NCI-H146 treated with DMSO at 0.1 percent for 48 hours (cell line): ENCODE measurements at regions not wholly inside any gene's neighbourhood (a gene's known extent, or its start where the extent isn't known, plus 50 kb on each side); places are given as distances from the start of the nearest gene placed in this dataset.

ENCODE experiments used
- DNase-seq: peaks from one replicate; lab custom pipeline; 2025; ENCODE audit not compliant: unreplicated experiment; lab: John Stamatoyannopoulos, UW

- no peak for DNase-seq
These were observed 604.2 kb upstream of the ZEB2 start for GRCh38 chr2:145124085-145124484.

- no peak for DNase-seq
These were observed 603.7 kb upstream of the ZEB2 start for GRCh38 chr2:145123606-145124005.

GRCh38 chr2:145119225-145119624, 599.3 kb upstream of the ZEB2 start:
- DNase-seq, result no peak

- no peak for DNase-seq
These were observed 597.2 kb upstream of the ZEB2 start for GRCh38 chr2:145116834-145117725.

GRCh38 chr2:145116056-145116455, 596.1 kb upstream of the ZEB2 start:
- no peak for DNase-seq

GRCh38 chr2:145114726-145115125, 594.8 kb upstream of the ZEB2 start:
- DNase-seq, result no peak

- DNase-seq, result no peak
These were observed 592.5 kb upstream of the ZEB2 start for GRCh38 chr2:145112467-145112866.

- no peak for DNase-seq
These were observed 590.9 kb upstream of the ZEB2 start for GRCh38 chr2:145110668-145111356.

GRCh38 chr2:145108959-145109710, 589.2 kb upstream of the ZEB2 start:
- DNase-seq, result no peak

- DNase-seq, result no peak
These were observed 588.5 kb upstream of the ZEB2 start for GRCh38 chr2:145108361-145108778.

- no peak for DNase-seq
These were observed 586.4 kb upstream of the ZEB2 start for GRCh38 chr2:145106293-145106692.

GRCh38 chr2:145102706-145103105, 582.8 kb upstream of the ZEB2 start:
- no peak for DNase-seq

- no peak for DNase-seq
These were observed 580.4 kb upstream of the ZEB2 start for GRCh38 chr2:145100301-145100700.

GRCh38 chr2:145096582-145096981, 576.7 kb upstream of the ZEB2 start:
- DNase-seq, result no peak

- DNase-seq, result no peak
These were observed 575.9 kb upstream of the ZEB2 start for GRCh38 chr2:145095641-145096435.

- DNase-seq, result no peak
These were observed 574.5 kb upstream of the ZEB2 start for GRCh38 chr2:145094370-145094769.

- DNase-seq, result no peak
These were observed 572.0 kb upstream of the ZEB2 start for GRCh38 chr2:145091967-145092366.

- no peak for DNase-seq
These were observed 571.2 kb upstream of the ZEB2 start for GRCh38 chr2:145090841-145091761.

- DNase-seq, result no peak
These were observed 568.8 kb upstream of the ZEB2 start for GRCh38 chr2:145088756-145089155.

- no peak for DNase-seq
These were observed 567.0 kb upstream of the ZEB2 start for GRCh38 chr2:145086910-145087309.
